K562 (cell line): ENCODE measurements at regions not wholly inside any gene's neighbourhood (a gene's known extent, or its start where the extent isn't known, plus 50 kb on each side); places are given as distances from the start of the nearest gene placed in this dataset.
A peak's percentile ranks its signal among the peaks of the same experiment; 100 is the strongest.
"Not testable (repeated sequence)": the region's sequence is repeated elsewhere in the genome, so short reads cannot be mapped to it uniquely, and the experiment has no call there.

Experiments used
- ATAC-seq: fragments of 200-7000 bp; cut with Tn5 transposase; 3 replicates; pipeline ENCODE4 v1.9.1; 2020; ENCODE audit warnings: moderate library complexity
- BruUV-seq: library from RNA; stranded (reverse); fragments of 400-500 nt; replicated peaks from 2 replicates; lab custom pipeline; 2021; lab: Mats Ljungman, UMichigan
- CTCF ChIA-PET: fragments of 300-600 bp; formaldehyde crosslinking; extraction: SDS; loops from one replicate; lab custom pipeline; 2021; ENCODE audit warnings: low intra/inter-chr PET ratio; lab: Yijun Ruan, JAX
- POLR2A ChIA-PET: fragments of 300-600, 350-650 bp; sonication (Branson Sonifier 250); formaldehyde crosslinking; extraction: SDS; loops from one replicate; lab custom pipeline; 2021; ENCODE audit warnings: antibody characterized with exemption, inconsistent platforms; lab: Yijun Ruan, JAX
- DNase-seq, 4 experiments: peaks; one replicate each; pipeline versions ENCODE4 v3.0.0 to v3.0.0-alpha.2; 2011 to 2018; ENCODE audit warnings: low spot score in 3 of 4, mixed read lengths in 3 of 4; ENCODE audit errors: extremely low read depth in 1 of 4
- FAIRE-seq: peaks from 2 replicates; lab custom pipeline; 2011; peaks lifted over from hg19 to GRCh38; lab: Jason Lieb, UNC
- H2AFZ ChIP-seq: 2 replicates; pipeline ENCODE4 v1.6.0; 2011; ENCODE audit warnings: low read depth, low read length, control low read depth, inconsistent platforms
- H3K27ac ChIP-seq: fragments of 200-600 bp; 3 replicates; pipeline ENCODE4 v1.8.0; 2011; ENCODE audit warnings: low read depth, mild to moderate bottlenecking, control low read depth, inconsistent platforms, low read length, moderate library complexity, mixed read lengths; ENCODE audit errors: extremely low read depth
- H3K27me3 ChIP-seq, 2 experiments: fragments of 300-600 bp in 1 of 2; 2 replicates in 1 of 2; 3 replicates in 1 of 2; pipeline versions ENCODE4 v1.6.0 to v1.8.0; 2011; ENCODE audit warnings: inconsistent platforms in 2 of 2, low read length in 2 of 2, mild to moderate bottlenecking in 1 of 2, mixed read lengths in 1 of 2, moderate library complexity in 1 of 2; ENCODE audit not compliant: control insufficient read depth in 2 of 2, insufficient read depth in 2 of 2
- H3K36me3 ChIP-seq: fragments of 300-600 bp; 3 replicates; pipeline ENCODE4 v1.8.0; 2011; ENCODE audit warnings: mild to moderate bottlenecking, low read length, inconsistent platforms; ENCODE audit not compliant: control insufficient read depth, insufficient read depth
- H3K4me1 ChIP-seq, 2 experiments: fragments of 200-600 bp in 1 of 2; replicated peaks in 1 of 2; 2 replicates in 1 of 2; 3 replicates in 1 of 2; pipeline versions ENCODE4 v1.5.1 to v1.8.0; 2011; ENCODE audit warnings: inconsistent platforms in 2 of 2, low read length in 2 of 2, mild to moderate bottlenecking in 1 of 2, mixed read lengths in 1 of 2, moderate library complexity in 1 of 2; ENCODE audit not compliant: control insufficient read depth in 2 of 2, insufficient read depth in 2 of 2
- H3K4me2 ChIP-seq: 2 replicates; pipeline ENCODE4 v1.6.1; 2011; ENCODE audit warnings: low read length, control low read depth, inconsistent platforms, mixed read lengths; ENCODE audit not compliant: insufficient read depth
- H3K4me3 ChIP-seq: fragments of 200-600 bp; sonication (generic), shearing (Covaris generic); 2 replicates; pipeline ENCODE4 v1.5.1; 2016; ENCODE audit warnings: control low read depth, inconsistent platforms
- H3K79me2 ChIP-seq: fragments of 200-600 bp; 3 replicates; pipeline ENCODE4 v1.8.0; 2011; ENCODE audit warnings: low read length, inconsistent platforms; ENCODE audit not compliant: control insufficient read depth, insufficient read depth
- H3K9ac ChIP-seq, 2 experiments: 2 replicates each; pipeline versions ENCODE4 v1.6.0 to v1.6.1; 2011; ENCODE audit warnings: low read depth in 2 of 2, low read length in 2 of 2, control low read depth in 1 of 2, inconsistent platforms in 1 of 2, mild to moderate bottlenecking in 1 of 2, mixed read lengths in 1 of 2; ENCODE audit not compliant: insufficient read depth in 1 of 2
- H3K9me1 ChIP-seq: one replicate; pipeline ENCODE4 v1.6.0; 2011; ENCODE audit warnings: inconsistent platforms, mild to moderate bottlenecking, low read length, moderate library complexity; ENCODE audit not compliant: control insufficient read depth, insufficient read depth
- H3K9me3 ChIP-seq: replicated peaks from 2 replicates; pipeline ENCODE4 v1.5.1; 2011; ENCODE audit warnings: low read depth, low read length, inconsistent platforms; ENCODE audit not compliant: control insufficient read depth, insufficient read depth
- H4K20me1 ChIP-seq: replicated peaks from 2 replicates; pipeline ENCODE4 v1.6.1; 2011; ENCODE audit warnings: low read length, inconsistent platforms, mixed read lengths; ENCODE audit not compliant: control insufficient read depth, insufficient read depth
- CEBPB ChIP-seq: fragments of 450-650 bp; IDR thresholded peaks from 2 replicates; pipeline ENCODE4 v1.6.1; 2016; ENCODE audit warnings: missing genetic modification characterization, missing compliant biosample characterization
- NFIC ChIP-seq: fragments of 450-650 bp; IDR thresholded peaks from 2 replicates; pipeline ENCODE4 v1.6.1; 2017; ENCODE audit warnings: mild to moderate bottlenecking, inconsistent platforms
- WGBS: fragments of 100-300 bp; shearing (Covaris generic); methylation state at CpG from one replicate; pipeline ENCODE4 v1.1.6; 2016; ENCODE audit warnings: low coverage, mixed read lengths; ENCODE audit not compliant: insufficient coverage; ENCODE audit errors: missing lambda C conversion rate; 5-methylcytosine and 5-hydroxymethylcytosine counted together
- in situ Hi-C: fragments of 300-500 bp; cut with MboI; formaldehyde crosslinking; loops from 4 replicates; pipeline ENCODE4 v1.15.0; 2018; ENCODE audit warnings: inconsistent platforms, mixed read lengths
- intact Hi-C: fragments of 100-400 bp; cut with micrococcal nuclease; formaldehyde crosslinking; loops from 2 replicates; pipeline ENCODE4 v1.14.2; 2022

- intact Hi-C loops, H3K4me3 ChIP-seq, H3K9me3 ChIP-seq, H3K36me3 ChIP-seq, POLR2A ChIA-PET, DNase-seq, CTCF ChIA-PET, H3K9me1 ChIP-seq, H3K4me1 ChIP-seq, in situ Hi-C loops, H2AFZ ChIP-seq, H3K9ac ChIP-seq, H3K27ac ChIP-seq, H4K20me1 ChIP-seq, H3K4me2 ChIP-seq, ATAC-seq, BruUV-seq, H3K27me3 ChIP-seq, FAIRE-seq, H3K79me2 ChIP-seq: not testable (repeated sequence)
- TF ChIP-seq CEBPB (tag) (peak; percentile 47), NFIC (peak; percentile 68)
- WGBS, result 8% methylated on average over 1 of the region's 2 CpGs
These were observed 92.5 kb downstream of the SYT15B start for GRCh38 chr10:47670857-47671256.

GRCh38 chr10:47661955-47662577 is 101.3 kb downstream of the SYT15B start:
- in situ Hi-C loops, H3K4me2 ChIP-seq, POLR2A ChIA-PET, H3K9me1 ChIP-seq, H3K27me3 ChIP-seq, DNase-seq, CTCF ChIA-PET, H2AFZ ChIP-seq, intact Hi-C loops, H3K4me3 ChIP-seq, H3K9me3 ChIP-seq, FAIRE-seq, ATAC-seq, H3K79me2 ChIP-seq, H4K20me1 ChIP-seq, H3K4me1 ChIP-seq, H3K36me3 ChIP-seq, H3K27ac ChIP-seq, BruUV-seq, H3K9ac ChIP-seq: not testable (repeated sequence)
- WGBS, result 0% methylated on average over 3 of the region's 8 CpGs

GRCh38 chr10:47656732-47657131 is 106.7 kb downstream of the SYT15B start:
- H3K4me1 ChIP-seq, H3K36me3 ChIP-seq, H3K9me3 ChIP-seq, CTCF ChIA-PET, H3K27me3 ChIP-seq, intact Hi-C loops, H3K9me1 ChIP-seq, H3K4me3 ChIP-seq, H3K27ac ChIP-seq, ATAC-seq, H3K9ac ChIP-seq, DNase-seq, FAIRE-seq, H3K4me2 ChIP-seq, H4K20me1 ChIP-seq, H3K79me2 ChIP-seq, POLR2A ChIA-PET, H2AFZ ChIP-seq, BruUV-seq: not testable (repeated sequence)
- no CpG with 5 or more reads among the region's 2 CpGs for WGBS
- in situ Hi-C loops, result loop anchor here (5.0 kb wide), 1 partner anchor 974 kb away; no protein-coding TSS in a partner anchor

GRCh38 chr10:47654161-47654560 is 109.2 kb downstream of the SYT15B start:
- H3K4me3 ChIP-seq, H3K4me2 ChIP-seq, intact Hi-C loops, H3K9ac ChIP-seq, H3K9me3 ChIP-seq, H4K20me1 ChIP-seq, in situ Hi-C loops, H3K4me1 ChIP-seq, FAIRE-seq, H3K27me3 ChIP-seq, H2AFZ ChIP-seq, CTCF ChIA-PET, H3K79me2 ChIP-seq, H3K9me1 ChIP-seq, BruUV-seq, H3K36me3 ChIP-seq, H3K27ac ChIP-seq, ATAC-seq, POLR2A ChIA-PET, DNase-seq: not testable (repeated sequence)
- WGBS, result 0% methylated on average over 2 of the region's 4 CpGs
